Trophoblast cell (in vitro differentiated cells and primary cell): ENCODE measurements at regions not wholly inside any gene's neighbourhood (a gene's known extent, or its start where the extent isn't known, plus 50 kb on each side); places are given as distances from the start of the nearest gene placed in this dataset.

ENCODE experiments used
- DNase-seq, 2 donors: peaks; one replicate each; pipeline ENCODE4 v3.0.0-alpha.2; 2016
- H2AFZ ChIP-seq: 2 replicates; pipeline ENCODE4 v1.6.1; 2013; ENCODE audit warnings: low read length, moderate library complexity, mild to moderate bottlenecking; ENCODE audit not compliant: insufficient read depth, poor library complexity
- H2AK5ac ChIP-seq: 2 replicates; pipeline ENCODE4 v1.6.1; 2013; ENCODE audit warnings: mild to moderate bottlenecking, low read length
- H2BK120ac ChIP-seq: 2 replicates; pipeline ENCODE4 v1.6.1; 2013; ENCODE audit warnings: low read length, mild to moderate bottlenecking, moderate library complexity; ENCODE audit not compliant: insufficient read depth, poor library complexity
- H2BK12ac ChIP-seq: 2 replicates; pipeline ENCODE4 v1.6.1; 2013; ENCODE audit warnings: mild to moderate bottlenecking, low read length, moderate library complexity
- H2BK5ac ChIP-seq: 2 replicates; pipeline ENCODE4 v1.6.1; 2013; ENCODE audit warnings: low read length, low read depth, moderate library complexity, mild to moderate bottlenecking; ENCODE audit not compliant: poor library complexity
- H3K14ac ChIP-seq: 2 replicates; pipeline ENCODE4 v1.6.1; 2013; ENCODE audit warnings: mild to moderate bottlenecking, low read length
- H3K18ac ChIP-seq: 2 replicates; pipeline ENCODE4 v1.6.1; 2013; ENCODE audit warnings: mild to moderate bottlenecking, low read length
- H3K23ac ChIP-seq: 2 replicates; pipeline ENCODE4 v1.6.1; 2013; ENCODE audit warnings: low read length
- H3K27ac ChIP-seq: 2 replicates; pipeline ENCODE4 v1.5.1; 2013; ENCODE audit warnings: low read depth, mild to moderate bottlenecking, inconsistent platforms, low read length, moderate library complexity
- H3K27me3 ChIP-seq: 2 replicates; pipeline ENCODE4 v1.6.1; 2013; ENCODE audit warnings: inconsistent platforms, mild to moderate bottlenecking, low read length, moderate library complexity; ENCODE audit not compliant: insufficient read depth
- H3K36me3 ChIP-seq, 2 experiments: 1 replicate in 1 of 2; 2 replicates in 1 of 2; pipeline ENCODE4 v1.6.1; 2013; ENCODE audit warnings: low read length in 2 of 2, mild to moderate bottlenecking in 2 of 2, moderate library complexity in 1 of 2; ENCODE audit not compliant: insufficient read depth in 2 of 2, control insufficient read depth in 1 of 2
- H3K4ac ChIP-seq: 2 replicates; pipeline ENCODE4 v1.6.1; 2013; ENCODE audit warnings: low read depth, mild to moderate bottlenecking, low read length, moderate library complexity
- H3K4me1 ChIP-seq, 2 experiments: 1 replicate in 1 of 2; 2 replicates in 1 of 2; pipeline ENCODE4 v1.6.1; 2013; ENCODE audit warnings: low read length in 2 of 2, mild to moderate bottlenecking in 2 of 2, moderate library complexity in 1 of 2; ENCODE audit not compliant: insufficient read depth in 2 of 2, control insufficient read depth in 1 of 2
- H3K4me2 ChIP-seq: 2 replicates; pipeline ENCODE4 v1.6.1; 2013; ENCODE audit warnings: inconsistent platforms, mild to moderate bottlenecking, low read length, moderate library complexity
- H3K4me3 ChIP-seq: 2 replicates; pipeline ENCODE4 v1.5.1; 2013; ENCODE audit warnings: mild to moderate bottlenecking, low read depth, low read length, inconsistent platforms
- H3K79me1 ChIP-seq: one replicate; pipeline ENCODE4 v1.6.1; 2013; ENCODE audit warnings: low read length
- H3K79me2 ChIP-seq: 2 replicates; pipeline ENCODE4 v1.6.1; 2013; ENCODE audit warnings: low read length, mild to moderate bottlenecking; ENCODE audit not compliant: control insufficient read depth, insufficient read depth, poor library complexity
- H3K9ac ChIP-seq: 2 replicates; pipeline ENCODE4 v1.6.1; 2013; ENCODE audit warnings: mild to moderate bottlenecking, low read length
- H3K9me3 ChIP-seq: 2 replicates; pipeline ENCODE4 v1.6.1; 2013; ENCODE audit warnings: low read depth, mild to moderate bottlenecking, control low read depth, inconsistent platforms, low read length; ENCODE audit not compliant: insufficient read depth
- H4K12ac ChIP-seq: 2 replicates; pipeline ENCODE4 v1.6.1; 2013; ENCODE audit warnings: low read depth, mild to moderate bottlenecking, low read length, moderate library complexity
- H4K8ac ChIP-seq: 2 replicates; pipeline ENCODE4 v1.6.1; 2013; ENCODE audit warnings: low read depth, mild to moderate bottlenecking, low read length, moderate library complexity
- H4K91ac ChIP-seq: one replicate; pipeline ENCODE4 v1.6.1; 2013; ENCODE audit warnings: low read depth, mild to moderate bottlenecking, low read length, moderate library complexity
- WGBS: extraction: QIAGEN DNeasy Blood & Tissue Kit; methylation state at CpG from one replicate; pipeline ENCODE4 v1.1.7; 2013; ENCODE audit warnings: missing lambda C conversion rate; ENCODE audit not compliant: insufficient read length, insufficient coverage; ENCODE audit errors: extremely low coverage; 5-methylcytosine and 5-hydroxymethylcytosine counted together

DNA sequence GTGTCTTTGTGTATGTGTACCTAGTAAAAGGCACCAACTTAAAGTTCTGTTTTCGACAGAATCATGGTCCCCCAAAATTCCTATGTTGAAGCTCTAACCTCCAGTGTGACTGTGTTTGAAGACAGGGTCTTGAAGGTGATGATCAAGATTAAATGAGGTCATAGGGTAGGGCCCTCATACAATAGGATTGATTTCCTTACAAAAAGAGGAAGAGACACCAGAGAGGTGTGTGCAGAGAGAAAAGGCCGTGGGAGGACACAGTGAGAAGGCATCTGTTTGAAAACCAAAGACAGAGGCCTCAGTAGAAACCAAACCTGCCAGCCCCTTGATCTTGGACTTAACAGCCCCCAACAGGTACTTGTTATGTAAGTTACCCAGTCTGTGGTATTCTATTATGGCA, 52.0 kb upstream of the CORO2B start:
- Histone ChIP-seq H2AFZ (no peak overlapping the region), H3K14ac (no peak overlapping the region), H4K8ac (no peak overlapping the region), H3K9ac (no peak overlapping the region), H2BK120ac (no peak overlapping the region), H3K9me3 (peaks cover 1% of the 10 kb centered on the region), H3K79me2 (no peaks in the 10 kb centered on the region), H2AK5ac (no peak overlapping the region), H3K36me3 (no peaks in the 10 kb centered on the region), H4K12ac (no peak overlapping the region), H4K91ac (no peak overlapping the region), H3K23ac (no peak overlapping the region), H3K4me2 (no peak overlapping the region), H2BK5ac (no peak overlapping the region), H3K4ac (no peak overlapping the region), H3K4me3 (no peak overlapping the region), H2BK12ac (no peak overlapping the region), H3K18ac (no peak overlapping the region), H3K79me1 (no peaks in the 10 kb centered on the region), H3K27me3 (no peaks in the 10 kb centered on the region), H3K4me1 (no peaks in the 10 kb centered on the region), H3K27ac (no peak overlapping the region)
- WGBS = no CpG with 5 or more reads among the region's 2 CpGs
- DNase-seq = no peak

DNA sequence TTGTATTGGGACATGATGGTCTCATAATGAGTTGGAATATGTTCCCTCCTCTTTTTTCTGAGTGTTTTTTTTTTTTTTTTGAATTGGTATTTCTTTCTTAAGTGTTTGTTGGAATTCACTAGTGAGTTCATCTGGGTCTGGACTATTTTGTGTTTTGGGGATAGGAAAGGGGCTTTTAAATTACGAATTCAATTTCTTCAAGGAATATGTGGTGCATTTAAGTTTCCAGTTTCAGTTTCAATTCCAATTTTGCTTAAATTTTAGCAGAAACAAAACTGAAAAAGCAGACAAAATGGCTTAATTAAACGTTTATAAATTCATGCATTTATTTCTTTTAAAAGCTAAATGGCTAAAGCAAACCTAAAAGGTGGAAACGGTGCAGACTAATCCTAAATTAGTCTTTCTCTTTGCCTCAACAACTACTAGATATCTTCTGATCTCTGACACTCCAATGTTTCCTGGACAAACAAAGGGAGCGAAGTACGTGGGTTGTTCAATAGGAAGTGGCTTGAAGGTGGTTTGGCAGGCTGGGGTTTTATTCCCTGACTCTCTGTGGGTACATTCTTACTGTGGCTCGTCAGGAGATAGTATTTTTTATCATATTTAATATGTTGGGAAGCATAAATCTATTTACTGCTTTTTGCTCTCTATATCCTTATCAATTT, 50.0 kb upstream of the CORO2B start:
- no peak overlapping the region for H3K27ac ChIP-seq
- no peak overlapping the region for H3K4ac ChIP-seq
- no peak overlapping the region for H3K4me3 ChIP-seq
- no peak overlapping the region for H4K12ac ChIP-seq
- no peak overlapping the region for H4K8ac ChIP-seq
- H3K9ac ChIP-seq = no peak overlapping the region
- H3K9me3 ChIP-seq = peaks cover 1% of the 10 kb centered on the region
- no peak overlapping the region for H2BK5ac ChIP-seq
- H3K4me2 ChIP-seq = no peak overlapping the region
- H3K36me3 ChIP-seq = no peaks in the 10 kb centered on the region
- H2AK5ac ChIP-seq = no peak overlapping the region
- no peak overlapping the region for H3K23ac ChIP-seq
- H4K91ac ChIP-seq = no peak overlapping the region
- WGBS = no CpG with 5 or more reads among the region's 6 CpGs
- H3K18ac ChIP-seq = no peak overlapping the region
- no peak overlapping the region for H2BK120ac ChIP-seq
- no peak overlapping the region for H2AFZ ChIP-seq
- H2BK12ac ChIP-seq = no peak overlapping the region
- H3K79me2 ChIP-seq = no peaks in the 10 kb centered on the region
- DNase-seq = no peak
- H3K14ac ChIP-seq = no peak overlapping the region
- H3K27me3 ChIP-seq = no peaks in the 10 kb centered on the region
- no peaks in the 10 kb centered on the region for H3K79me1 ChIP-seq
- no peaks in the 10 kb centered on the region for H3K4me1 ChIP-seq
